ENCODE measurements at regions not wholly inside any gene's neighbourhood (a gene's known extent, or its start where the extent isn't known, plus 50 kb on each side); places are given as distances from the start of the nearest gene placed in this dataset.
"Not testable (repeated sequence)": the region's sequence is repeated elsewhere in the genome, so short reads cannot be mapped to it uniquely, and the experiment has no call there.

GRCh38 chr3:4222574-4223175, 80.5 kb upstream of the SETMAR start:
- no peak for DNase-seq (ENCODE audit: low spot score)

- DNase-seq (ENCODE audit: low spot score): no peak
Observed at GRCh38 chr3:4223777-4224176, 79.4 kb upstream of the SETMAR start.

- no peak for DNase-seq (ENCODE audit: low spot score)
Observed at GRCh38 chr3:4224331-4224730, 78.8 kb upstream of the SETMAR start.

- DNase-seq (ENCODE audit: low spot score): no peak
Observed at GRCh38 chr3:4225005-4225471, 78.1 kb upstream of the SETMAR start.

- DNase-seq (ENCODE audit: low spot score): no peak
Observed at GRCh38 chr3:4228295-4228694, 74.9 kb upstream of the SETMAR start.

GRCh38 chr3:4231041-4231440, 72.1 kb upstream of the SETMAR start:
- DNase-seq (ENCODE audit: low spot score): no peak

- no peak for DNase-seq (ENCODE audit: low spot score)
Observed at GRCh38 chr3:4232798-4233197, 70.4 kb upstream of the SETMAR start.

- no peak for DNase-seq (ENCODE audit: low spot score)
Observed at GRCh38 chr3:4233488-4233887, 69.7 kb upstream of the SETMAR start.

GRCh38 chr3:4234889-4235288, 68.3 kb upstream of the SETMAR start:
- DNase-seq (ENCODE audit: low spot score): no peak

- no peak for DNase-seq (ENCODE audit: low spot score)
Observed at GRCh38 chr3:4235690-4236089, 67.5 kb upstream of the SETMAR start.

- no peak for DNase-seq (ENCODE audit: low spot score)
Observed at GRCh38 chr3:4241595-4242170, 61.5 kb upstream of the SETMAR start.

- DNase-seq (ENCODE audit: low spot score): no peak
Observed at GRCh38 chr3:4245671-4246070, 57.5 kb upstream of the SETMAR start.

GRCh38 chr3:4247391-4247790, 55.8 kb upstream of the SETMAR start:
- no peak for DNase-seq (ENCODE audit: low spot score)

GRCh38 chr3:4250064-4250463, 53.1 kb upstream of the SETMAR start:
- DNase-seq (ENCODE audit: low spot score): no peak

GRCh38 chr3:4251412-4251811, 51.8 kb upstream of the SETMAR start:
- no peak for DNase-seq (ENCODE audit: low spot score)

GRCh38 chr3:4253072-4253832, 49.9 kb upstream of the SETMAR start:
- DNase-seq (ENCODE audit: low spot score): not testable (repeated sequence)
